Testis (tissue), 2 donors: ENCODE measurements at regions not wholly inside any gene's neighbourhood (a gene's known extent, or its start where the extent isn't known, plus 50 kb on each side); places are given as distances from the start of the nearest gene placed in this dataset.

Source experiments
- CTCF ChIP-seq, 3 experiments: fragments of 450-650 bp in 2 of 3; fragments of 200-600 bp in 1 of 3; sonication (generic) in 1 of 3; IDR thresholded peaks; one replicate each; pipeline ENCODE4 v1.5.1; 2016 to 2019; ENCODE audit warnings: antibody characterized with exemption in 3 of 3, mild to moderate bottlenecking in 2 of 3, moderate library complexity in 1 of 3
- POLR2A ChIP-seq: fragments of 450-650 bp; IDR thresholded peaks from one replicate; pipeline ENCODE4 v1.6.1; 2017; ENCODE audit warnings: antibody characterized with exemption, mild to moderate bottlenecking, moderate library complexity

- TF ChIP-seq CTCF (IDR thresholded peaks at IDR 0.05) (no peak), POLR2A (no peak)
Measured at GRCh38 chr2:58734365-58734764, 493.2 kb upstream of the FANCL start.
